Middle frontal gyrus (tissue), 1 donor: ENCODE measurements at regions not wholly inside any gene's neighbourhood (a gene's known extent, or its start where the extent isn't known, plus 50 kb on each side); places are given as distances from the start of the nearest gene placed in this dataset.
A peak's percentile ranks its signal among the peaks of the same experiment; 100 is the strongest.
"Not testable (repeated sequence)": the region's sequence is repeated elsewhere in the genome, so short reads cannot be mapped to it uniquely, and the experiment has no call there.

Source experiments
- DNase-seq: peaks from one replicate; pipeline ENCODE4 v3.0.0-alpha.2; 2015; ENCODE audit warnings: low spot score; ENCODE audit errors: extremely low spot score

- no peak for DNase-seq
Observed at GRCh38 chr2:84373391-84373790, 85.7 kb downstream of the SUCLG1 start.

DNA sequence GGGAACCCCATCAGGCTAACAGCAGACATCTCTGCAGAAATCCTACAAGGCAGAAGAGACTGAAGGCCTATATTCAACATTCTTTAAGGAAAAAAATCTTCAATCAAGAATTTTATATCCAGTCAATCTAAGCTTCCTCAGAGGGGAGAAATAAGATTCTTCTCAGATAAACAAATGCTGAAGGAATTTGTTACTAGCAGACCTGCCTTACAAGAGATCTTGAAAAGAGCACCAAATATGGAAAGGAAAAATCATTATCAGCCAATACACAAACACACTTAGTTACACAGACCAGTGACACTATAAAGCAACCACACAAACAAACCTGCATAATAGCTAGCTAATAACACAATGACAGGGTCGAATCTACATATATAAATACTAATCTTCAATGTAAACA, 96.5 kb downstream of the SUCLG1 start:
- no peak for DNase-seq

DNA sequence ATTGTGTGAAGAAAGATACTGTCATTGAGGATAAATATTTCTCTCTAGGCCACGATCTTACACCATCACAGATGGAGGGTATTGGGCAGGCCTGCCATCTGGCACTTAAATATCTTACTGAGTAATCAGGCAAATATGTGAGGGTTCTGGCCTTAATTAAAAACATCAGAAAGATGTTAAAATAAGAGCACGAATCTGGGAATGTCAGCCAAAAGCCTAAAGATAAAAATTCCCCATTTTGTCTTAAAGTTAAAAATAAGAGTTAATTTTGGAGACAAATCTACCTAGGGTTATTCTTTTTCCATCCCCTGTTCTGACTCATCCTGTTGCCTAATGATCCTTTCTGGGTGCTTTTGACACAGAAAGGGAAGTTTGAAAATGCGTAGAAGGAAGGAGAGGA, 121.0 kb downstream of the SUCLG1 start:
- no peak for DNase-seq

GRCh38 chr2:84327645-84328249, 131.3 kb downstream of the SUCLG1 start:
- no peak for DNase-seq

- DNase-seq = no peak
Observed at GRCh38 chr2:84326831-84327432, 132.1 kb downstream of the SUCLG1 start.

GRCh38 chr2:84323890-84324289, 135.2 kb downstream of the SUCLG1 start:
- no peak for DNase-seq

DNA sequence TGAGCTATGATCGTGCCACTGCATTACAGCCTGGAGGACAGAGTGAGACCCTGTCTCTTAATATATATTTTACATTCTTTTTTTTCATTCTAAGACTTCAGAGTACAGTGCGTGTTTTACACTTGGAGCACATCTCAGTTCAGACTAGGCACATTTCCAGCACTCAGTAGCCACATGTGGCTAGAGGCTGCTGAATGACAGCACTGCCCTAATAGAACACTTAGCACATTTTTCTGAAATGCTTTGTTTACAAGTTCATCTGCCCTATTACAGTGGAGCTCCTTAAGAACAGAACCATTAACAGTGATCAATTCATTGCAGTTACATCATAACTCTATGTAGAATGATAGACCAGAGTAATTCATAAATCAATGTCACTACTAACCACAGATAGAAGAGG, 138.1 kb downstream of the SUCLG1 start:
- no peak for DNase-seq

- DNase-seq = no peak
Observed at GRCh38 chr2:84319581-84319980, 139.5 kb downstream of the SUCLG1 start.

DNA sequence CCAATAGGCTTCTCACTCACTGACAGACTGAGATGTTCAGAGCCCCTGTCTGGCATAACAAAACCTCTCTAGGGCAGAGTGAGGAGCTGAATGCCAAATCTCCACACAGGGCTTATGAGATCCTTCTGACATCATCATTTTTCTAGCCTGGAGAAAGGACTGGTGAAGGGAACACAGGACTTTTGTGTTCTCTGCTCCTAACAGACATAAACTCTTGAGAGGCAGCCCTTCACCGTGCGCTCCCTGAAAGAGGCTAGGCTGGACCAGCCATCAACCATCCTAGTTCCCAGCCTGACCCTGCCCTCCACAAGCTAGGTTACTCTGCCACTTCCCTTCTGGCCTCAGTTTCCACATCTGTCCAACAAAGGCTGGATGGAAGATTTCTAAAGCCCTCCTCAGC, 141.9 kb downstream of the SUCLG1 start:
- DNase-seq = no peak

DNA sequence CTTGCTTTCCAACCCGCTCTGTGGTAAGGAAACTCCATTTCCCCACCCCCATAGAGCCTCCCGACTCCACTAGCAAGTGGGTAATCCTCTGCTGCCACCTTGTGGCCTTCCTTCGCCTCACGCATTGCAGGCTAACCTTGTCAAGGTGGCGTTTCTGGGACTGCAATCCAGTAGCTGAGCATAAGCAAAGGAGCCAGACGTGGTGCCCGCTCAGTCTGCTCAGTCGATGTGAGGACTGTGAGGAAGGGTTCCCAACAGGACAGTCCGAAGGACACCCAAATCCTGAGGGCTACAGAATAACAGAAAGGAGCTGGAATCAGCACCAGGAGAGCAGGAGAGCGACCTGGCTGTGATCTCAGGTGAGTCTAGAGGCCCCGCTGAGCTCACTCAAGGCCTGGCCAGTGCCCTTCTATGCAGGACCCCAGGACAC, 144.2 kb downstream of the SUCLG1 start:
- peak; percentile 83 for DNase-seq

- DNase-seq = no peak
Observed at GRCh38 chr2:84314250-84314649, 144.8 kb downstream of the SUCLG1 start.

GRCh38 chr2:84309281-84309680, 149.8 kb downstream of the SUCLG1 start:
- DNase-seq = no peak

DNA sequence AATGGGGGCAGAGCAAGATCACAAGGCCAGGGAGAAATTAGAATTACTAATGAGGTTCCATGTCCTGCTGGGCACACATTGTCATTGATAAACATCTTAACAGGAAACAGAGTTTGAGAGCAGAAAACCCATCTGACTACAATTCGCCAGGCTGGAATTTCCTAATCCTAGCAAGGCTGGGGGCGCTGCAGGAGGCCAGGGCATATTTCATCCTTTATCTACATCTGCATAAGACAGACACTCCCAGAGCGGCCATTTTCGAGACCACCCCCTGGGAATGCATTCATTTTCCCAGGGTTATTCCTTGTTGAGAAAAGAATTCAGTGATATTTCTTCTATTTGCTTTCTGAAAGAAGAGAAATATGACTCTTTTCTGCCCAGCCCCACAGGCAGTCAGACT, 152.7 kb downstream of the SUCLG1 start:
- no peak for DNase-seq

GRCh38 chr2:84302513-84303412, 156.3 kb downstream of the SUCLG1 start:
- peak; percentile 50 for DNase-seq

DNA sequence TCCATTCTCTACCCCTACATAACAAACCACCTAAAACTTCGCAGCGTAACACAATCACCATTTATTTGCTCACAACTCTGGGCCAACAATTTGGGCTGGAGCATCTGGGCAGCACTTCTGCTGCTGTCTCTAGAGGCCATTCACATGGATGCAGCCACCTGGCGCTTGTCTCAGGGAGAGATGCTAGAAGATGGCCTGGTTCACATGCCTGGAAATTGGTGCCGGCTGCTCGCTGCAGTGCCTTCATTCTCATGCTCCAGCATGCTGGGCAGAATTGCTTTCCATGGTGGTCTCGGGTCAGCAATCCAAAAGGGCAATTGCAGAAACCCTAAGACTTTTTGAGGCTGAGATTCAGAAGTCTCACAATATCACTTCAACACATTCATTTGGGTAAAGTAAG, 157.4 kb downstream of the SUCLG1 start:
- no peak for DNase-seq

GRCh38 chr2:84300696-84301029, 158.4 kb downstream of the SUCLG1 start:
- no peak for DNase-seq

DNA sequence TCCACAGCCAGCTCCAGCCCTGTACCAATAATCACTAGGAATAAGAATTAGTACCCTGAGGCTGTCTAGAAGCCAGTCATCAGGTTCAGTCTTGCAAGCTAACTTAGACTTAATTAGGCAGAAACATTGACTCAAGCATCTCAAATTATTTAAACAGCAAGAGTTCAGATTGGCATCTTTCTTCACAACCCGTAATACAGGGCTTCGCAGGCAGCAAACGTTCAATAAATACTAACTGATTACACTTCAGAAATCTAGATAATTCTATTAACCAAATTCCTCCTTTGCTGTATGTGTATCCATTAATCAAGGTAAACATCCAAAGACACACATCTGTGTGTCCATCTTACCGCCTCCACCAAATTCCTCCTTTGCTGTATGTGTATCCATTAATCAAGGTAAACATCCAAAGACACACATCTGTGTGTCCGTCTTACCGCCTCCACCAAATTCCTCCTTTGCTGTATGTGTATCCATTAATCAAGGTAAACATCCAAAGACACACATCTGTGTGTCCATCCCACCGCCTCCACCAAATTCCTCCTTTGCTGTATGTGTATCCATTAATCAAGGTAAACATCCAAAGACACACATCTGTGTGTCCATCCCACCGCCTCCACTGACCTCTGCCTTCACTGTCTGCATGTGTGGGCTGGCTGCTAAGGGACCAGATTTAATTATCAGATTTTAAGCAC, 158.9 kb downstream of the SUCLG1 start:
- not testable (repeated sequence) for DNase-seq

DNA sequence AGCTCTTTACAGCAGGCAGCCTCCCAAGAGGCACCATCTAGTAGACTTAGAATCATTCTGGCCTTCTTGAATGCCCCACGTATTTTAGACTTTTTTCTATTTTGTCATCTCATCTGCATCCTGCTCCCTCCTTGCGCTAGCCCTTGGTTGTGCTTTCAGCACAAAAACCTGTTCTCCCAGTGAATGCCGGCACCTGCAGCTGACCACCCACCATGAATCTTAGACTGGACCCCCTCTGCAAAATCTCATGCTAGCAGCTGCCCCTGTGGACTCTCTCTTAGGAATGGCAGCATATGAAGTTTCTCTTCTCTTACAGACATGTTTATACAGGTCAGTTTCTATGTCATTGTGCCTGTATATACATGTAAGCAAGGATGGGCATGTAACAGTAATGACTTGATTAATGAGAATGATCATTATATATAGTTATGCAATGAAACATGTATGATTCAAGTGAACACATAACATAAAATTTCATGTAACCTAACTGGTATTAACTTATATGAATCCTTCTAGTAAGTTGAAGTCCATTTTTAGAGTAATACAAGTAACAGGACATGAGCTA, 159.8 kb downstream of the SUCLG1 start:
- DNase-seq = no peak

DNA sequence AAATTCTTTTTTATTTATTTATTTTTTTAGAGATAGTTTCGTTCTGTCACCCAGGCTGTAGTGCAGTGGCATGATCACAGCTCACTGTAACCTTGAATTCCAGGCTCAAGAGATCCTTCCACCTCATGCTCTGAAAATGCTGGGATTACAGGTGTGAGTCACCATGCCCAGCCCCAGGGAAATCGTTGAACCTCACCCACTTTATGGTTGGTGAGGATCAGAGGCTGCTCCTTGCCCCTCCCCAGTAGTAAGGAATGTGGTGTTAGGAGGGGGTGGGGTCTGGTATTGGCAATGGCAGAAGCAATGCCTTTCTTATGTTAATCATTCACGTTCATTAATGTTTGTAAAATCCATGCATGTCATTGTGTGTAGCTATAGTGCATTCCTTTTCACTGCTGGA, 161.9 kb downstream of the SUCLG1 start:
- no peak for DNase-seq

- DNase-seq = no peak
Observed at GRCh38 chr2:84293791-84294380, 165.2 kb downstream of the SUCLG1 start.

DNA sequence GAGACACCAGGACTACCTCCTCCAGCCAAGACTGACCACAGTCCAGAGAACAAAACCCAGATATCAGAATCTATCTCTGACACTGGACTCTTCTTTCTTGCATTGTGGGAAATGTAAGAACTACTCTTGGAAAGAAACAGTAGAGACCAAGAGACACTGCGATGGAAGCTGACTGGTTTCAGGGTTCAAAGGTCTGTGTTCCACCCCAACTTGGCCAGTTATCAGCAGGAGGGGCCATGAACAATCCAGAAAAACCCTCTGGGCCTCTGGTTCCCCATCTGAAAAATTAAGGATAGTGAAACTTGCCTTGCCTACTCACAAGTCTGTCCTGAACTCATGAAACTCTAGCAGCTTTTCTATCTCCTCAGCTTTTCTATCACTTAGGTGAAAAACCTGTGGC, 166.5 kb downstream of the SUCLG1 start:
- no peak for DNase-seq
